H1 (cell line): ENCODE measurements at regions not wholly inside any gene's neighbourhood (a gene's known extent, or its start where the extent isn't known, plus 50 kb on each side); places are given as distances from the start of the nearest gene placed in this dataset.

ENCODE experiments used
- CTCF ChIA-PET: fragments of 300-600 bp; sonication (Branson Sonifier 250); formaldehyde crosslinking; loops from one replicate; lab custom pipeline; 2021; ENCODE audit not compliant: partially characterized antibody; lab: Charles Lee
- POLR2A ChIA-PET: fragments of 300-600 bp; sonication (Branson Sonifier 250); formaldehyde crosslinking; loops from one replicate; lab custom pipeline; 2021; ENCODE audit warnings: inconsistent platforms; ENCODE audit not compliant: partially characterized antibody; lab: Charles Lee
- DNase-seq, 2 experiments: peaks; one replicate each; pipeline versions ENCODE4 v3.0.0 to v3.0.0-alpha.2; 2010 to 2022; ENCODE audit warnings: low spot score in 2 of 2, low read depth in 1 of 2, mixed read lengths in 1 of 2
- FAIRE-seq: peaks from 2 replicates; lab custom pipeline; 2011; peaks lifted over from hg19 to GRCh38; lab: Jason Lieb, UNC
- H2AFZ ChIP-seq: 2 replicates; pipeline ENCODE4 v1.8.1; 2012; ENCODE audit warnings: low read length, inconsistent platforms
- H2AK5ac ChIP-seq: 2 replicates; pipeline ENCODE4 v1.6.1; 2013; ENCODE audit warnings: low read depth, low read length
- H2BK120ac ChIP-seq: replicated peaks from 2 replicates; pipeline ENCODE3; 2013; ENCODE audit warnings: low read depth, low read length, inconsistent platforms
- H2BK12ac ChIP-seq: 2 replicates; pipeline ENCODE4 v1.6.1; 2013; ENCODE audit warnings: low read depth, low read length
- H2BK15ac ChIP-seq: 2 replicates; pipeline ENCODE4 v1.6.1; 2013; ENCODE audit warnings: low read length
- H2BK20ac ChIP-seq: 2 replicates; pipeline ENCODE4 v1.6.1; 2013; ENCODE audit warnings: low read length
- H2BK5ac ChIP-seq: 2 replicates; pipeline ENCODE4 v1.6.1; 2013; ENCODE audit warnings: low read depth, low read length
- H3K14ac ChIP-seq: 2 replicates; pipeline ENCODE4 v1.6.1; 2013; ENCODE audit warnings: inconsistent platforms; ENCODE audit not compliant: insufficient read length
- H3K18ac ChIP-seq: 2 replicates; pipeline ENCODE4 v1.6.1; 2013; ENCODE audit warnings: low read length; ENCODE audit errors: extremely low read depth
- H3K23ac ChIP-seq: 2 replicates; pipeline ENCODE4 v1.6.1; 2013; ENCODE audit warnings: inconsistent platforms; ENCODE audit not compliant: insufficient read length
- H3K23me2 ChIP-seq: 2 replicates; pipeline ENCODE4 v1.6.1; 2013; ENCODE audit warnings: low read depth, low read length
- H3K27ac ChIP-seq: 2 replicates; pipeline ENCODE4 v1.6.1; 2011; ENCODE audit warnings: low read depth, low read length, inconsistent platforms
- H3K27me3 ChIP-seq, 4 experiments: replicated peaks in 1 of 4; 1 replicate in 1 of 4; 2 replicates in 3 of 4; pipeline versions ENCODE4 v1.6.1 to v1.8.1; 2011 to 2013; ENCODE audit warnings: low read length in 3 of 4, mild to moderate bottlenecking in 3 of 4, inconsistent platforms in 2 of 4, mixed read lengths in 2 of 4, moderate library complexity in 1 of 4; ENCODE audit not compliant: control insufficient read depth in 3 of 4, insufficient read depth in 3 of 4; ENCODE audit errors: extremely low read depth in 1 of 4
- H3K36me3 ChIP-seq, 4 experiments: 2 replicates each; pipeline versions ENCODE4 v1.6.1 to v1.8.1; 2011 to 2013; ENCODE audit warnings: mild to moderate bottlenecking in 4 of 4, low read length in 3 of 4, moderate library complexity in 2 of 4, control low read depth in 1 of 4, inconsistent platforms in 1 of 4; ENCODE audit not compliant: insufficient read depth in 4 of 4, control insufficient read depth in 2 of 4
- H3K4ac ChIP-seq: replicated peaks from 2 replicates; pipeline ENCODE3; 2013; ENCODE audit warnings: low read length, low read depth, mixed read lengths, inconsistent platforms; ENCODE audit not compliant: insufficient read length
- H3K4me1 ChIP-seq, 4 experiments: replicated peaks in 1 of 4; 1 replicate in 1 of 4; 2 replicates in 3 of 4; pipeline versions ENCODE4 v1.6.1 to v1.8.1; 2011 to 2013; ENCODE audit warnings: low read length in 3 of 4, inconsistent platforms in 2 of 4, mixed read lengths in 1 of 4; ENCODE audit not compliant: insufficient read depth in 4 of 4, control insufficient read depth in 3 of 4
- H3K4me2 ChIP-seq, 2 experiments: 2 replicates each; pipeline versions ENCODE4 v1.6.1 to v1.8.1; 2011 to 2013; ENCODE audit warnings: low read depth in 2 of 2, low read length in 2 of 2, control low read depth in 1 of 2, inconsistent platforms in 1 of 2, mild to moderate bottlenecking in 1 of 2; ENCODE audit not compliant: insufficient read depth in 1 of 2
- H3K4me3 ChIP-seq, 4 experiments: fragments of 200-600, 300-600 bp in 1 of 4; sonication (generic), shearing (Covaris generic), sonication (Bioruptor Twin) in 1 of 4; 2 replicates each; pipeline versions ENCODE4 v1.5.1 to v1.8.1; 2011 to 2016; ENCODE audit warnings: low read length in 4 of 4, low read depth in 3 of 4, control low read depth in 2 of 4, inconsistent platforms in 2 of 4, mild to moderate bottlenecking in 2 of 4, mixed read lengths in 1 of 4, moderate library complexity in 1 of 4; ENCODE audit not compliant: insufficient read depth in 2 of 4; ENCODE audit errors: extremely low read depth in 1 of 4
- H3K56ac ChIP-seq: replicated peaks from 2 replicates; pipeline ENCODE3; 2013; ENCODE audit warnings: low read depth, mild to moderate bottlenecking, mixed read lengths, low read length, inconsistent platforms; ENCODE audit not compliant: insufficient read length
- H3K79me1 ChIP-seq: 2 replicates; pipeline ENCODE4 v1.6.1; 2013; ENCODE audit warnings: low read depth, low read length, control low read depth
- H3K79me2 ChIP-seq, 2 experiments: 2 replicates each; pipeline versions ENCODE4 v1.6.1 to v1.8.1; 2012 to 2013; ENCODE audit warnings: low read length in 2 of 2, mild to moderate bottlenecking in 2 of 2, inconsistent platforms in 1 of 2; ENCODE audit not compliant: insufficient read depth in 2 of 2, control insufficient read depth in 1 of 2
- H3K9ac ChIP-seq, 4 experiments: replicated peaks in 1 of 4; 1 replicate in 1 of 4; 2 replicates in 3 of 4; pipeline versions ENCODE4 v1.6.1 to v1.8.1; 2011 to 2013; ENCODE audit warnings: low read depth in 3 of 4, low read length in 3 of 4, control low read depth in 2 of 4, mild to moderate bottlenecking in 2 of 4, moderate library complexity in 2 of 4, inconsistent platforms in 1 of 4; ENCODE audit errors: extremely low read depth in 1 of 4
- H3K9me3 ChIP-seq, 2 experiments: 2 replicates each; pipeline versions ENCODE4 v1.6.1 to v1.8.1; 2012 to 2013; ENCODE audit warnings: mild to moderate bottlenecking in 2 of 2, moderate library complexity in 2 of 2, control low read depth in 1 of 2, inconsistent platforms in 1 of 2, low read depth in 1 of 2, low read length in 1 of 2, mixed read lengths in 1 of 2; ENCODE audit not compliant: insufficient read depth in 2 of 2
- H4K20me1 ChIP-seq, 2 experiments: replicated peaks in 1 of 2; 2 replicates each; pipeline versions ENCODE3 to v1.8.1; 2011 to 2013; ENCODE audit warnings: inconsistent platforms in 2 of 2, low read length in 2 of 2, mild to moderate bottlenecking in 1 of 2; ENCODE audit not compliant: insufficient read depth in 2 of 2, control insufficient read depth in 1 of 2
- H4K5ac ChIP-seq: 2 replicates; pipeline ENCODE4 v1.6.1; 2013; ENCODE audit warnings: low read length, low read depth, mixed read lengths, inconsistent platforms; ENCODE audit not compliant: insufficient read length
- H4K8ac ChIP-seq: 2 replicates; pipeline ENCODE4 v1.8.0; 2013; ENCODE audit warnings: mild to moderate bottlenecking, moderate library complexity, low read length, inconsistent platforms; ENCODE audit not compliant: insufficient read depth; ENCODE audit errors: extremely low read depth
- H4K91ac ChIP-seq: replicated peaks from 2 replicates; pipeline ENCODE3; 2013; ENCODE audit warnings: low read length, mixed read lengths, inconsistent platforms; ENCODE audit not compliant: insufficient read length
- EP300 ChIP-seq, 2 experiments: IDR thresholded peaks; 1 replicate in 1 of 2; 2 replicates in 1 of 2; pipeline ENCODE4 v1.6.1; 2011 to 2012; ENCODE audit warnings: low read depth in 2 of 2, low read length in 2 of 2, mild to moderate bottlenecking in 2 of 2, borderline replicate concordance in 1 of 2, inconsistent platforms in 1 of 2, moderate library complexity in 1 of 2
- KDM1A ChIP-seq: fragments of 200-600, 300-600 bp; sonication (generic); IDR thresholded peaks from 2 replicates; pipeline ENCODE4 v1.7.1; 2016; ENCODE audit warnings: mild to moderate bottlenecking, low read length, borderline replicate concordance
- NRF1 ChIP-seq: IDR thresholded peaks from 2 replicates; pipeline ENCODE4 v1.6.1; 2011; ENCODE audit warnings: mild to moderate bottlenecking, low read depth, low read length, improper control_type of control experiment
- PHF8 ChIP-seq: fragments of 200-600 bp; sonication (generic); conservative IDR thresholded peaks from 2 replicates; pipeline ENCODE4 v1.7.1; 2012; ENCODE audit warnings: low read depth, mild to moderate bottlenecking, inconsistent platforms, low read length, moderate library complexity
- RBBP5 ChIP-seq: IDR thresholded peaks from 2 replicates; pipeline ENCODE4 v1.7.1; 2012; ENCODE audit warnings: low read depth, mild to moderate bottlenecking, inconsistent platforms, low read length, moderate library complexity, borderline replicate concordance
- RFX5 ChIP-seq: IDR thresholded peaks from 2 replicates; pipeline ENCODE4 v1.6.1; 2011; ENCODE audit warnings: low read depth, low read length, improper control_type of control experiment, borderline replicate concordance
- SRF ChIP-seq: IDR thresholded peaks from 2 replicates; pipeline ENCODE4 v1.6.1; 2011; ENCODE audit warnings: mild to moderate bottlenecking, low read depth, low read length, moderate library complexity

DNA sequence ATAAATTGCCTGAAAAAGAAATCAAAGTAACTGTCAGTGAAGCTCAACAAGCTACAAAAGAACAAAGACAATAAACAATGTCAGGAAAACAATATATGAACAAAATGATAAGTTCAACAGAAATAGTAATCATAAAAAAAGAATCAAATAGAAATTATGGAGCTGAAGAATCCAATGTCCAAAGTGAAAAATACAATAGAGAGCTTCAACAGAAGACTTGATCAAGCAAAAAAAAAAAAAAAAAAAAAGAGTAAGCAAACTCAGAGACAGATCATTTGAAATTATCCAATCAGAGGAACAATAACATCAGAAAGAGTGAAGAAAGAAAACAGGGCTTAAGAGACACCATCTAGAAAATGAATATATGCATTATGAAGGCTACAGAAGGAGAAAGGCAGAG is 251.4 kb upstream of the SAMSN1 start:
- Histone ChIP-seq H3K9me3 (peaks cover 3 to 5% of the 10 kb centered on the region in 2 experiments; a peak in 2 of 4 replicates), H3K4me2 (no peak overlapping the region), H3K4me1 (no peaks in the 10 kb centered on the region), H2BK120ac (no peak overlapping the region), H4K91ac (no peak overlapping the region), H3K18ac (no peak overlapping the region), H4K20me1 (no peaks in the 10 kb centered on the region), H3K23me2 (no peaks in the 10 kb centered on the region), H3K27ac (no peak overlapping the region), H2AFZ (no peak overlapping the region), H2BK12ac (no peak overlapping the region), H4K5ac (no peak overlapping the region), H2BK5ac (no peak overlapping the region), H2BK20ac (no peak overlapping the region), H3K23ac (no peak overlapping the region), H3K36me3 (no peaks in the 10 kb centered on the region), H3K4me3 (no peak overlapping the region), H3K9ac (no peak overlapping the region), H3K27me3 (no peaks in the 10 kb centered on the region), H3K14ac (no peak overlapping the region), H4K8ac (no peak overlapping the region), H3K56ac (no peak overlapping the region), H3K4ac (no peak overlapping the region), H2AK5ac (no peak overlapping the region), H3K79me1 (no peaks in the 10 kb centered on the region), H3K79me2 (no peaks in the 10 kb centered on the region), H2BK15ac (no peak overlapping the region)
- FAIRE-seq (no peak), DNase-seq (no peak)
- POLR2A ChIA-PET = no interaction called here
- CTCF ChIA-PET = no interaction called here
- TF ChIP-seq RFX5 (no peak), EP300 (IDR thresholded peaks at IDR 0.05; ENCODE audit: borderline replicate concordance in 1 of 2, low read depth in 2 of 2, low read length in 2 of 2) (no peak), NRF1 (no peak), KDM1A (no peak), RBBP5 (no peak), PHF8 (no peak), SRF (no peak)
